ENCODE measurements at regions not wholly inside any gene's neighbourhood (a gene's known extent, or its start where the extent isn't known, plus 50 kb on each side); places are given as distances from the start of the nearest gene placed in this dataset.
A peak's percentile ranks its signal among the peaks of the same experiment; 100 is the strongest.

- DNase-seq (ENCODE audit: low spot score) = no peak
These were observed 259.6 kb upstream of the DMRT1 start for GRCh38 chr9:581673-582497.

GRCh38 chr9:582775-583174, 258.7 kb upstream of the DMRT1 start:
- intact Hi-C loops (cut with DNase I) = no loop called here
- no peak for DNase-seq (ENCODE audit: low spot score)

More at GRCh38 chr9:581673-582497, 259.6 kb upstream of the DMRT1 start:
- intact Hi-C loops (cut with DNase I) = no loop called here

DNA sequence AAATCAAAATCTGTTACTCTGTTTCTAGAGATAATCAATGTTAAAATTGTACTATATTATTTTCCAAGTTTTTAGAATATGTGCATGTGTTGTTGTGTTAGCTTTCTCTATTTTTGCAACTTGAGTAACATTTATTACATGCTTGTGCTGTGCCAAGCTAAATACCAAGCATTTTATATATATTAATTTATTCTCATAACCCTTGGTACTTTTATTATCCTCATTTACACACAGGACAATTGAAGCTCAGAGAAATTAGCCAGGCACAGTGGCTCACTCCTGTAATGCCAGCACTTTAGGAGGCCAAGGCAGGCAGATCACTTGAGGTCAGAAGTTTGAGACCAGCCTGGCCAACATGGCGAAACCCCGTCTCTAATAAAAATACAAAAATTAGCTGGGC, 254.0 kb upstream of the DMRT1 start:
- no peak for DNase-seq (ENCODE audit: low spot score)
- intact Hi-C loops (cut with DNase I) = no loop called here

DNA sequence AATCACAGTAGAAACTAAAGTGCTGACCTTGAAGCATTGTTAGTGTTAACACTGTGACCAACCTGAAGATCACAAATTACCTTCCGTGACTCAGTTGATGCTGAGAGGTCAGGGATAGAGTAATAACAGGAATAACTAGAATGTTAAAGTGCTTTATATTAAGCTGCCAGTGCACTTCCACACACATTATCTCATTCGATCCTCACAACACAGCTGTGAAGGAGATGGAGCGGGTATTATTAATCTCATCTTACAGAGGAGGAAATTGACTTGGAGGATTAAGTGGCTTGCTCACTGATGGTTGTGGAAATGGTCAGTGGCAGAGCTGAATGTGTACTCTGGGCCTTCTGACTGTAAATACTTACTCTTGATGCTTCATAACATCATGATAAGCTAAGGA, 252.5 kb upstream of the DMRT1 start:
- intact Hi-C loops (cut with DNase I) = no loop called here
- DNase-seq (ENCODE audit: low spot score) = no peak

GRCh38 chr9:589723-590122, 251.8 kb upstream of the DMRT1 start:
- no peak for DNase-seq (ENCODE audit: low spot score)

GRCh38 chr9:591292-591691, 250.2 kb upstream of the DMRT1 start:
- DNase-seq (ENCODE audit: low spot score) = peak; percentile 79
- intact Hi-C loops (cut with DNase I) = no loop called here

More at GRCh38 chr9:589723-590122, 251.8 kb upstream of the DMRT1 start:
- intact Hi-C loops (cut with DNase I) = no loop called here

- no peak for DNase-seq (ENCODE audit: low spot score)
- intact Hi-C loops (cut with DNase I) = no loop called here
These were observed 249.3 kb upstream of the DMRT1 start for GRCh38 chr9:592225-592624.

GRCh38 chr9:592733-593132, 248.8 kb upstream of the DMRT1 start:
- intact Hi-C loops (cut with DNase I) = no loop called here
- DNase-seq (ENCODE audit: low spot score) = no peak

DNA sequence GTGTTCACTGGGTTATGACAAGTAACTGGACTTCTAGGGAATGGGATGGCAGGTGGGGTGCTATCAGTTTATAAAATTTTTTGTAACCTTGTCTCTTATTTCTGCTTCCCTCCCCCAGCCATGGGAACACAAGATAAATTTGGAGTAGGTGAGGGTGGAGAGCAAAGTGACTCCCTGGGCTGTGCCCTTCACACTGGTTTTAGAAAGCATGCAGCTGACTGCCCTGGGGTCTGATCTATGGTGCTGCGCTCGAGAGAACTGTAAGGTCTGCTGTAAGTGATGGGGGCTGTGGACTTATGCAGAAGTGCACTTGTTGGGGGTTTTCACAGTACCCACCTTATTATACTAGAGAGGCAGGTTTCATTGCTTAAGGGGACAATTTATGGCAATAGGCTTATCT, 247.7 kb upstream of the DMRT1 start:
- intact Hi-C loops (cut with DNase I) = no loop called here

GRCh38 chr9:596703-597102, 244.8 kb upstream of the DMRT1 start:
- intact Hi-C loops (cut with DNase I) = no loop called here
- DNase-seq (ENCODE audit: low spot score) = no peak

More for the DNA sequence above, 247.7 kb upstream of the DMRT1 start:
- no peak for DNase-seq (ENCODE audit: low spot score)

DNA sequence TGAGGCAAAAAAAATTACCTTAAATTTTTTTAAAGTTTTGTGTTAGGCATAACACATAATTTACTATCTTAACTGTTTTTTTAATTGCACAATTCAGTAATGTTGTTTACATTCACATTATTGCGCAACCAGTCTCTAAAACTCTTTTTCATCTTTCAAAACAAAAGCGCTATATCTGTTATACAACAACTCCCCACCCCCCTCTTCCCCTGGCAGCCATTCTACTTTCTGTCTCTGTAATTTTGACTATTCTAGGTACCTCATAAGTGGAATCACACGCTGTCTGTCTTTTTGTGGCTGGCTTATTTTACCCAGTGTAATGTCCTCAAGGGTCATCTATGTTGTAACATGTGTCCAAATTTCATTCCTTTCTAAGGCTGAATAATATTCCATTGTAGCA, 241.5 kb upstream of the DMRT1 start:
- intact Hi-C loops (cut with DNase I) = no loop called here
- DNase-seq (ENCODE audit: low spot score) = no peak

DNA sequence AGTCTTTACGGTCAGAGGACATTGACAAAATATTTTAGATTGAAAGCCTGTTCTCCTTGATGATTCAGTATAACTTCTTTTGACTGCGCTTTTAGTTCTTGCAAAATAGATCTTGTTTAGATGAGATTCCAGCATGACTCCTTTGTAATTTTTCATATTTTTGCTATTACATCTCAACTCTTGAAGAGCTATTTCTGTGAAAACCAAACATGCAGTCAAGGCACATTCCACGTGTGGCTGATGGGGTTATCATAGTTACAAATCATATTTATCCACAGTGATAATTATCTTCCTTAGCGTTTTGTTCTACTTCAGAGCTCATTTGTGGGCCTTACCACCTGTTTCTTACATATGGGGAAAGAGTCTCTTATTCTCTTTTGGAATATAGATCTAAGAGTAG, 238.8 kb upstream of the DMRT1 start:
- intact Hi-C loops (cut with DNase I) = no loop called here
- no peak for DNase-seq (ENCODE audit: low spot score)

DNA sequence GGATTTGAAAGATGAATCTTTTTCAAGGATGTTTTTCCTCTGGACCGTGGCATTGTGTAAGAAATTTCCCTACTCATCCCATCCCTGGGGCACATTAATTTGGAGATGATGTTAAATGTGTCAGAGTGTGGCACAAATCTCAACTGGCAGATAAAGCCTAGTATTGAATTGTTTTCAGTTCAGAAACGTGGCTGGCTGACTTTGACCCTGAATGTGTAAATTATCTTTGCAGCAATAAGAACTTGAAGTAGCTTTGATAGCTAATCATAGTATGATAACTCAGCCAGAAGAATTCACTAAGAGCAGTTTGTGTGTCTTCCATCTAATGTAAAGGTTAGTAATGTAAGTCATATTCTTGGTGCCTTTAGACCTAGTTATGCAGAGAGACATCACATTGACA, 238.4 kb upstream of the DMRT1 start:
- no peak for DNase-seq (ENCODE audit: low spot score)
- intact Hi-C loops (cut with DNase I) = no loop called here

DNA sequence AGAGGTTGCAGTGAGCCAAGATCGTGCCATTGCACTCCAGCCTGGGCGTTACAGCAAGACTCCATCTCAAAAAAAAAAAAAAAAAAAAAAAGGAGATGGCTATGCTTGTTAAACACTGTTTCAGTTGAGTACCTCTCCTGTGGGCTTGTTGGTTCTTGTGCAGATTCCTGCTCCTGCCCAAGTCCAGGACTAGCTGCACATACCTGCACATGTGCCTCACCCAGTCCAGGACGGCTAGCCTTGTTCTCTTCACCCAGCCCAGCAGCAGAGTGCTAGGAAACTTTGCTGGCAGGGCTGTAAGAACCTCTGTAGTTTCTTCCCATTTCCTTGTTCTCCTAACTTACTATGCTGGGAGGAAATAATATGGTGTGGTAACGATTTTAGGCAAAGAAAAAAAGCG, 234.1 kb upstream of the DMRT1 start:
- intact Hi-C loops (cut with DNase I) = no loop called here

DNA sequence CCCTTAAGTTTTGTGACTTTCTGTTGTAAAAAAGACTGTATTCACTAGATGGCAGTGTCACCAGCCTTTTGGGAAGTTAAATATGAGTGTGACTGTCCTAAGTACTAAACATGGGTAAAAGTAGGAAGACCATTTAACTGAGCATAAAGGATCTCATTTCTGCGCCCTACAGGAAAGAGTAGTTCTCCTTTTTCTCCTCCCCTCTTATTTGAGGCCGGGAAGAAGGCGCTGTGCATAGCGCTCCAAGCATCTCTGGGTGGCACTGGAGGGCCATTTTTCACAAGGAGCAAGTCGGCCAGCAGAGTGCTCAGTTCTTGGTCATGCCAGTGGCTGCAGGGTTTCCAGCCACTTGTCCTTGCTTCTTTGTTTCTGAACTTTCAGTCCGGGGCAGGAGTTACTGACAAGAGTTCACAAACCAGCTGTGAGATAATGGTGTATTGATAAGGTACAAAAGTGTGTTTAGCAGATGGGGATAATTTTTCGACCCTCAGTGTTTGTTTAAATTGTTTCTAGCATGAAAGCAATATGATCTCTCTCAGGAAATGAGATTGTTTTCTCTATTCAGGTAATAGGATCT, 227.6 kb upstream of the DMRT1 start:
- intact Hi-C loops (cut with DNase I) = loop anchor here (2.0 to 5.0 kb wide), 2 partner anchors 141 to 227 kb away; no protein-coding TSS in a partner anchor

More for the DNA sequence above, 234.1 kb upstream of the DMRT1 start:
- no peak for DNase-seq (ENCODE audit: low spot score)

DNA sequence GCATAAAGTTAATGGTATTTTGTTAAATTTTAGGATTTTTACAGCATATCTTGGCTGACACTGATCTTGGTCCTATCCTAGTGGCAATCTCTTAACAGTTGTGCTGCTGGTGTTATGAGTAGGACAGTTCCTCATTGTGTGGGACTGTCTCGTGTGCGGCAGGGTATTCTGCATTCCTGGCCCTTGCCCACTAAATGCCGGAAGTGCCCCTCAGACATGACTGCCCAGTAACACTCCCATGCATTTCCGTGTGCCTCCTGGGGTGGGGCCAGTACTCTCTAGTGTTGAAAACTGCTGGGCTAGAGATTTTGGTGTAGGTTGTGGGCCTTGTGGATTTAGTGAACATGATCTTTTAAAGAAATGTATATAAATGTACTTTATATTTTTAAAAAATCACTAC, 227.1 kb upstream of the DMRT1 start:
- no peak for DNase-seq (ENCODE audit: low spot score)

More for the DNA sequence above, 227.6 kb upstream of the DMRT1 start:
- peak; percentile 85 for DNase-seq (ENCODE audit: low spot score)

DNA sequence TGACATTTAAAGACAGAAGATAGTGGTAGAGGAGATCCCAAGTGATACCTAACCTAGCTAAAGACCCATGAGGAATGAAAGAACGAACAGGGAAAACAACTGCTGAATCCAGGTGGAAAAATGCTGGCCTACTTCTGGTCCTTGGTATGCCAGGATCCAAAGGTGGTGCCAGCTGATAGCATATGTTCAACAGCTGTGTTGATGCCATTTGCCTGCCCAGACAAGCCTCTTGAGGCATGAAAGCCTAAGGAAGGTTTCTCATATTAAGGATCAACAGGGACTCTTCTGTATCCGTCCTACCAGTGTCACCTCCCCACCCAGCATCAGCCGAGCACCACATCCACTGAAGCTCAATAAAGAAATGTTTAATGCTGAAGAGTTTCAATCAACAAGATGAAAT, 225.7 kb upstream of the DMRT1 start:
- no peak for DNase-seq (ENCODE audit: low spot score)
- intact Hi-C loops (cut with DNase I) = loop anchor here (2.0 to 5.0 kb wide), 3 partner anchors 82 to 192 kb away; no protein-coding TSS in a partner anchor

More for the DNA sequence above, 227.1 kb upstream of the DMRT1 start:
- intact Hi-C loops (cut with DNase I) = loop anchor here (2.0 to 5.0 kb wide), 2 partner anchors 140 to 227 kb away; no protein-coding TSS in a partner anchor

- intact Hi-C loops (cut with DNase I) = loop anchor here (5.0 kb wide), 2 partner anchors 81 to 191 kb away; no protein-coding TSS in a partner anchor
- DNase-seq (ENCODE audit: low spot score) = no peak
These were observed 224.8 kb upstream of the DMRT1 start for GRCh38 chr9:616694-617093.

DNA sequence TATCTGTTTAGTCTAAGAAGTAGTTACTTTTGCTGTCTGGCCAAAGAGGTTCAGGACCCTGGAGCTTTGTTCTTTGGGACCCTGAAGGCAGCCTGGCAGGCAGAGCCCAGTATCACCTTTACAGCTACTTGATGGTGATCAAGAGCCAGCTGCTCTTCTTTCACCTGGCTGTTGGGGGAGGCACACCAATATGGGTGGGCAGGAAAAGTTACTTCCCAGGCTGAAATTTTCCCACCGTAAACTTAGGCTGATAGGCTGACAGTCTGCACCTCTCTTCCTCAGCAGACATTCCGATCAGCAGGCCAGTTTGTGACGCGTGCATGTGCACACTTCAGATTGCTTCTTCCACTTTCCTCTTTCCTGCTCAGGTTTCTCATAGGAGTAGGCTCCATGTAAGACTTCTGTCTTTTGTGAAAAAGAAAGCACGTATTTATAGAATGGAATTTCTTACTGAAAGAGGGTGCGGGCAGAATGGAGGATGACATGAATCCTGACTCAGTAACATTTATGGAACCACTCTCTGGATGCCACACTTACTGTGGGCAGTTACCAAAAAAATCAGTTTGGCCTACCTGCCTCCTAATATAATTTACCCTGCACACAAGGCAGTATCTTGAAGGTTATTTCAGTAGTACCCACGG, 223.9 kb upstream of the DMRT1 start:
- intact Hi-C loops (cut with DNase I) = loop anchor here (5.0 kb wide), 2 partner anchors 80 to 190 kb away; no protein-coding TSS in a partner anchor
- DNase-seq (ENCODE audit: low spot score) = no peak

GRCh38 chr9:618478-618877, 223.0 kb upstream of the DMRT1 start:
- DNase-seq (ENCODE audit: low spot score) = no peak
- intact Hi-C loops (cut with DNase I) = loop anchor here (5.0 kb wide), 2 partner anchors 79 to 189 kb away; no protein-coding TSS in a partner anchor
